B cell (primary cell): ENCODE measurements at regions not wholly inside any gene's neighbourhood (a gene's known extent, or its start where the extent isn't known, plus 50 kb on each side); places are given as distances from the start of the nearest gene placed in this dataset.

Source experiments
- ATAC-seq: fragments of 200-7000 bp; cut with Tn5 transposase; one replicate; pipeline ENCODE4 v1.10.0; 2021; ENCODE audit warnings: low read depth, mild to moderate bottlenecking, moderate number of reproducible peaks, moderate library complexity
- CTCF ChIA-PET: fragments of 350-600 bp; sonication (Branson Sonifier 250); formaldehyde crosslinking; loops from one replicate; lab custom pipeline; 2021; ENCODE audit warnings: antibody characterized with exemption, inconsistent platforms; lab: Charles Lee
- POLR2A ChIA-PET: fragments of 350-600 bp; sonication (Branson Sonifier 250); formaldehyde crosslinking; loops from one replicate; lab custom pipeline; 2021; ENCODE audit warnings: antibody characterized with exemption; lab: Charles Lee
- DNase-seq: peaks from one replicate; pipeline ENCODE4 v3.0.0; 2013
- H2AFZ ChIP-seq: 2 replicates; pipeline ENCODE4 v1.6.1; 2012; ENCODE audit warnings: mild to moderate bottlenecking, low read depth, low read length; ENCODE audit not compliant: insufficient read depth, poor library complexity, severe bottlenecking
- H3K27ac ChIP-seq, 2 donors: 1 replicate in 1 of 2; 2 replicates in 1 of 2; pipeline ENCODE4 v1.5.1; 2012 to 2013; ENCODE audit warnings: low read length in 2 of 2, mild to moderate bottlenecking in 2 of 2, moderate library complexity in 1 of 2
- H3K27me3 ChIP-seq, 4 experiments: fragments of 200-600 bp in 1 of 4; sonication (generic) in 1 of 4; replicated peaks in 1 of 4; 1 replicate in 2 of 4; 2 replicates in 2 of 4; pipeline versions ENCODE4 v1.6.1 to v1.7.0; 2013 to 2016; ENCODE audit warnings: low read length in 3 of 4, mild to moderate bottlenecking in 2 of 4, mixed read lengths in 1 of 4, moderate library complexity in 1 of 4; ENCODE audit not compliant: insufficient read depth in 4 of 4, control insufficient read depth in 3 of 4; ENCODE audit errors: control extremely low read depth in 1 of 4
- H3K36me3 ChIP-seq, 2 experiments: replicated peaks in 1 of 2; 1 replicate in 1 of 2; 2 replicates in 1 of 2; pipeline versions ENCODE4 v1.6.1 to v1.7.1; 2013; ENCODE audit warnings: low read length in 1 of 2; ENCODE audit not compliant: insufficient read depth in 2 of 2, control insufficient read depth in 1 of 2; ENCODE audit errors: control extremely low read depth in 1 of 2, extremely low read depth in 1 of 2
- H3K4me1 ChIP-seq, 2 donors: fragments of 200-600 bp in 1 of 2; sonication (generic) in 1 of 2; 1 replicate in 1 of 2; 2 replicates in 1 of 2; pipeline versions ENCODE4 v1.5.1 to v1.6.1; 2013 to 2017; ENCODE audit warnings: low read length in 2 of 2; ENCODE audit not compliant: control insufficient read depth in 2 of 2, insufficient read depth in 2 of 2
- H3K4me2 ChIP-seq: replicated peaks from 2 replicates; pipeline ENCODE3; 2012; ENCODE audit warnings: mild to moderate bottlenecking, low read depth, low read length; ENCODE audit not compliant: poor library complexity, severe bottlenecking
- H3K4me3 ChIP-seq, 5 experiments: fragments of 200-600 bp in 1 of 5; sonication (generic) in 1 of 5; 1 replicate in 3 of 5; 2 replicates in 2 of 5; pipeline versions ENCODE4 v1.5.1 to v1.7.0; 2011 to 2016; ENCODE audit warnings: low read length in 4 of 5, mild to moderate bottlenecking in 4 of 5, low read depth in 2 of 5, control low read depth in 1 of 5, moderate library complexity in 1 of 5; ENCODE audit not compliant: insufficient read depth in 1 of 5; ENCODE audit errors: control extremely low read depth in 1 of 5, extremely low read depth in 1 of 5
- H3K79me2 ChIP-seq: fragments of 200-600 bp; sonication (generic); one replicate; pipeline ENCODE4 v1.6.0; 2016; ENCODE audit warnings: low read length; ENCODE audit not compliant: control insufficient read depth, insufficient read depth
- H3K9ac ChIP-seq: fragments of 200-600 bp; sonication (generic); 2 replicates; pipeline ENCODE4 v1.6.1; 2017; ENCODE audit warnings: mild to moderate bottlenecking, low read length, moderate library complexity
- H3K9me3 ChIP-seq, 3 donors: one replicate each; pipeline versions ENCODE4 v1.6.1 to v1.7.1; 2013; ENCODE audit warnings: low read length in 2 of 3; ENCODE audit not compliant: control insufficient read depth in 2 of 3, insufficient read depth in 1 of 3; ENCODE audit errors: control extremely low read depth in 1 of 3
- H4K20me1 ChIP-seq: 2 replicates; pipeline ENCODE4 v1.6.0; 2012; ENCODE audit warnings: mild to moderate bottlenecking, low read length; ENCODE audit not compliant: insufficient read depth, control insufficient read depth, poor library complexity, severe bottlenecking
- H3K27ac Mint-ChIP-seq: one replicate; pipeline ENCODE4 v1.8.0; 2021; ENCODE audit warnings: mixed read lengths
- H3K27me3 Mint-ChIP-seq: one replicate; pipeline ENCODE4 v1.8.0; 2021; ENCODE audit warnings: mixed read lengths
- H3K4me1 Mint-ChIP-seq: one replicate; pipeline ENCODE4 v1.8.0; 2021; ENCODE audit warnings: mixed read lengths
- H3K4me3 Mint-ChIP-seq: one replicate; pipeline ENCODE4 v1.8.0; 2021; ENCODE audit warnings: mixed read lengths
- H3K9me3 Mint-ChIP-seq: one replicate; pipeline ENCODE4 v1.8.0; 2022; ENCODE audit warnings: mixed read lengths; ENCODE audit not compliant: insufficient read depth
- EZH2 ChIP-seq: IDR thresholded peaks from 2 replicates; pipeline ENCODE4 v1.6.1; 2012; ENCODE audit warnings: borderline replicate concordance, low read depth, mild to moderate bottlenecking, moderate library complexity, low read length; ENCODE audit not compliant: insufficient read depth, poor library complexity, severe bottlenecking
- WGBS: methylation state at CpG from one replicate; pipeline ENCODE4 v1.1.5; 2013; ENCODE audit warnings: missing lambda C conversion rate; ENCODE audit not compliant: insufficient coverage; 5-methylcytosine and 5-hydroxymethylcytosine counted together
- intact Hi-C: fragments of 100-400 bp; cut with micrococcal nuclease; formaldehyde crosslinking; loops from one replicate; pipeline ENCODE4 v1.10.0; 2022
- TF ChIP-seq, protein P1 (sequence below): fragments of 200-600 bp; IDR thresholded peaks from one replicate; pipeline ENCODE4 v1.8.0; 2022; ENCODE audit warnings: antibody characterized with exemption, mild to moderate bottlenecking

DNA sequence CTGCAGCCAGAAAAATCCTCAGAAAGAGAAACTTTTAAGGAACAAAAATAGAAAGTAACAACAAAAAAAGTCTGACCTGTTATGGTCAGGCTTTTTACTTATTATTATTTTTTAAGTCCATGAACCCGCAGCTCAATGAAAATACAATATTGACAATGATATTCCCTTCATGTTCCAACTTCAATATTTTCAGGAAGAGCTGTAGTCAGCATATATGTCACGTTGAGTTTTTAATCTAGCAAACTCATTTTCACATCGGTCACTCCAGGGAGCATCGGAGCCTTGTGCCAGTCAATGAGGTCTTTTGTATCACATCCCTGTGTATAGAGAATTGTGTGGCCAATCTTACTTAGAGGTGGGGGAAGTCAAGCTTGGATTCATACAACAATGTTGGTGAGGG, 568.4 kb upstream of the GCFC2 start:
- H3K9me3 Mint-ChIP-seq = peaks cover 2% of the 10 kb centered on the region
- ChIA-PET POLR2A (no interaction called here), CTCF (no interaction called here)
- H3K4me1 Mint-ChIP-seq = no peaks in the 10 kb centered on the region
- DNase-seq (no peak), ATAC-seq (no peak)
- intact Hi-C loops = no loop called here
- H3K9ac ChIP-seq = no peak overlapping the region
- H3K27ac Mint-ChIP-seq = no peak overlapping the region
- H3K4me2 ChIP-seq = no peak overlapping the region
- no peaks in the 10 kb centered on the region for H4K20me1 ChIP-seq
- no peaks in the 10 kb centered on the region for H3K4me1 ChIP-seq
- H3K27me3 ChIP-seq = no peaks in the 10 kb centered on the region
- no peaks in the 10 kb centered on the region for H3K36me3 ChIP-seq
- H3K27ac ChIP-seq = no peak overlapping the region
- no peaks in the 10 kb centered on the region for H3K9me3 ChIP-seq
- H3K27me3 Mint-ChIP-seq = no peaks in the 10 kb centered on the region
- no peak overlapping the region for H3K4me3 ChIP-seq
- 100% methylated on average over 2 of the region's 4 CpGs for WGBS
- no peaks in the 10 kb centered on the region for H3K79me2 ChIP-seq
- no peak overlapping the region for H3K4me3 Mint-ChIP-seq
- H2AFZ ChIP-seq = no peak overlapping the region
- TF ChIP-seq EZH2 = no peak
- TF ChIP-seq, protein P1, sequence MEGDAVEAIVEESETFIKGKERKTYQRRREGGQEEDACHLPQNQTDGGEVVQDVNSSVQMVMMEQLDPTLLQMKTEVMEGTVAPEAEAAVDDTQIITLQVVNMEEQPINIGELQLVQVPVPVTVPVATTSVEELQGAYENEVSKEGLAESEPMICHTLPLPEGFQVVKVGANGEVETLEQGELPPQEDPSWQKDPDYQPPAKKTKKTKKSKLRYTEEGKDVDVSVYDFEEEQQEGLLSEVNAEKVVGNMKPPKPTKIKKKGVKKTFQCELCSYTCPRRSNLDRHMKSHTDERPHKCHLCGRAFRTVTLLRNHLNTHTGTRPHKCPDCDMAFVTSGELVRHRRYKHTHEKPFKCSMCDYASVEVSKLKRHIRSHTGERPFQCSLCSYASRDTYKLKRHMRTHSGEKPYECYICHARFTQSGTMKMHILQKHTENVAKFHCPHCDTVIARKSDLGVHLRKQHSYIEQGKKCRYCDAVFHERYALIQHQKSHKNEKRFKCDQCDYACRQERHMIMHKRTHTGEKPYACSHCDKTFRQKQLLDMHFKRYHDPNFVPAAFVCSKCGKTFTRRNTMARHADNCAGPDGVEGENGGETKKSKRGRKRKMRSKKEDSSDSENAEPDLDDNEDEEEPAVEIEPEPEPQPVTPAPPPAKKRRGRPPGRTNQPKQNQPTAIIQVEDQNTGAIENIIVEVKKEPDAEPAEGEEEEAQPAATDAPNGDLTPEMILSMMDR = no peak

DNA sequence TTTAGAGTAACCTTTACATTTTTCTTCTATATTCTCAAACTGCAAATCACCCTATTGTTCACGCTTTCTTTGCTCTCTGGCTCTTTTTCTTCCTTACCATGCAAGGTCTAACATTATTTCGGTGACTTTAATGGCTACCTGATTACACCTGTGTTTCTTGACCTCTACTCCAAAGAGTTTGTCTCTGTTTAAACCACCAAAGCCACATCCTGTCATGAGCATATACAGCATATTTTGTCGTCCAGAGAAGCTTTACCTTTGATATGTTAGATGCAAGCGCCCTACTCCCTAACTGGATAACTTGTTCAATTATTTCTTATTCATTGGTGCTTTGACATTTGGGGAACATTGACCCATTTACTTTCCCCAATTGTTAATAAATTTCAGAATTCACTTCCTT, 565.1 kb upstream of the GCFC2 start:
- ChIA-PET CTCF (no interaction called here), POLR2A (no interaction called here)
- DNase-seq = no peak
- Histone ChIP-seq H3K9me3 (no peaks in the 10 kb centered on the region), H3K4me2 (no peak overlapping the region), H3K4me1 (no peaks in the 10 kb centered on the region), H3K79me2 (no peaks in the 10 kb centered on the region), H3K4me3 (no peak overlapping the region), H2AFZ (no peak overlapping the region), H3K27ac (no peak overlapping the region), H4K20me1 (no peaks in the 10 kb centered on the region), H3K36me3 (no peaks in the 10 kb centered on the region), H3K9ac (no peak overlapping the region), H3K27me3 (no peaks in the 10 kb centered on the region)
- H3K27me3 Mint-ChIP-seq = no peaks in the 10 kb centered on the region
- intact Hi-C loops = no loop called here
- TF ChIP-seq, protein P1 = no peak
- TF ChIP-seq EZH2 = no peak
- WGBS = 90% methylated on average over 2 of the region's 4 CpGs
- peaks cover 5% of the 10 kb centered on the region for H3K9me3 Mint-ChIP-seq
- H3K4me3 Mint-ChIP-seq = no peak overlapping the region
- H3K4me1 Mint-ChIP-seq = no peaks in the 10 kb centered on the region
- no peak overlapping the region for H3K27ac Mint-ChIP-seq
- ATAC-seq = no peak
